Prostate gland (tissue), 2 donors: ENCODE measurements at regions not wholly inside any gene's neighbourhood (a gene's known extent, or its start where the extent isn't known, plus 50 kb on each side); places are given as distances from the start of the nearest gene placed in this dataset.

Source experiments
- DNase-seq: peaks from one replicate; pipeline ENCODE4 v3.0.0-alpha.2; 2019; ENCODE audit warnings: low spot score
- H3K27ac ChIP-seq, 2 donors: fragments of 200-600 bp; sonication (generic); 2 replicates each; pipeline ENCODE4 v1.5.1; 2017 to 2019
- H3K27me3 ChIP-seq: fragments of 200-600 bp; sonication (generic); replicated peaks from 2 replicates; pipeline ENCODE4 v1.5.1; 2019; ENCODE audit not compliant: insufficient read depth
- H3K36me3 ChIP-seq, 2 donors: fragments of 200-600 bp; sonication (generic); 1 replicate in 1 of 2; 2 replicates in 1 of 2; pipeline versions ENCODE4 v1.5.1 to v1.8.1; 2017 to 2019
- H3K4me1 ChIP-seq: fragments of 200-600 bp; sonication (generic); replicated peaks from 2 replicates; pipeline ENCODE4 v1.5.1; 2019
- H3K4me3 ChIP-seq, 2 donors: fragments of 200-600 bp; sonication (generic); 2 replicates each; pipeline ENCODE4 v1.5.1; 2017 to 2019
- H3K9me3 ChIP-seq: fragments of 200-600 bp; sonication (generic); 2 replicates; pipeline ENCODE4 v1.5.1; 2017
- POLR2A ChIP-seq: fragments of 450-650 bp; IDR thresholded peaks from one replicate; pipeline ENCODE4 v1.6.1; 2016; ENCODE audit warnings: antibody characterized with exemption, mild to moderate bottlenecking
- POLR2AphosphoS5 ChIP-seq: sonication (generic); formaldehyde crosslinking; IDR thresholded peaks from one replicate; pipeline ENCODE4 v1.6.1; 2017; ENCODE audit warnings: antibody characterized with exemption
- WGBS: methylation state at CpG from one replicate; pipeline ENCODE4 v1.1.5; 2018; 5-methylcytosine and 5-hydroxymethylcytosine counted together
- intact Hi-C: fragments of 100-400 bp; cut with DNase I; formaldehyde crosslinking; loops from one replicate; pipeline ENCODE4 v1.14.2; 2022
- TF ChIP-seq, protein P1 (sequence below), 4 experiments: fragments of 200-600 bp in 2 of 4; fragments of 450-650 bp in 2 of 4; sonication (generic) in 2 of 4; IDR thresholded peaks; 1 replicate in 3 of 4; 2 replicates in 1 of 4; pipeline ENCODE4 v1.5.1; 2016 to 2019; ENCODE audit warnings: antibody characterized with exemption in 4 of 4, mild to moderate bottlenecking in 2 of 4, moderate library complexity in 2 of 4

GRCh38 chrX:117487421-117487820 is 629.2 kb downstream of the KLHL13 start:
- Histone ChIP-seq H3K4me1 (no peaks in the 10 kb centered on the region), H3K36me3 (no peaks in the 10 kb centered on the region), H3K4me3 (no peak overlapping the region), H3K27ac (no peak overlapping the region), H3K27me3 (no peaks in the 10 kb centered on the region), H3K9me3 (no peaks in the 10 kb centered on the region)
- no peak for TF ChIP-seq POLR2A
- TF ChIP-seq, protein P1, sequence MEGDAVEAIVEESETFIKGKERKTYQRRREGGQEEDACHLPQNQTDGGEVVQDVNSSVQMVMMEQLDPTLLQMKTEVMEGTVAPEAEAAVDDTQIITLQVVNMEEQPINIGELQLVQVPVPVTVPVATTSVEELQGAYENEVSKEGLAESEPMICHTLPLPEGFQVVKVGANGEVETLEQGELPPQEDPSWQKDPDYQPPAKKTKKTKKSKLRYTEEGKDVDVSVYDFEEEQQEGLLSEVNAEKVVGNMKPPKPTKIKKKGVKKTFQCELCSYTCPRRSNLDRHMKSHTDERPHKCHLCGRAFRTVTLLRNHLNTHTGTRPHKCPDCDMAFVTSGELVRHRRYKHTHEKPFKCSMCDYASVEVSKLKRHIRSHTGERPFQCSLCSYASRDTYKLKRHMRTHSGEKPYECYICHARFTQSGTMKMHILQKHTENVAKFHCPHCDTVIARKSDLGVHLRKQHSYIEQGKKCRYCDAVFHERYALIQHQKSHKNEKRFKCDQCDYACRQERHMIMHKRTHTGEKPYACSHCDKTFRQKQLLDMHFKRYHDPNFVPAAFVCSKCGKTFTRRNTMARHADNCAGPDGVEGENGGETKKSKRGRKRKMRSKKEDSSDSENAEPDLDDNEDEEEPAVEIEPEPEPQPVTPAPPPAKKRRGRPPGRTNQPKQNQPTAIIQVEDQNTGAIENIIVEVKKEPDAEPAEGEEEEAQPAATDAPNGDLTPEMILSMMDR (IDR thresholded peaks at IDR 0.05) = no peak
- TF ChIP-seq POLR2AphosphoS5 = no peak
- 7% methylated on average over 1 of the region's 1 CpG for WGBS
- intact Hi-C loops = no loop called here
- DNase-seq = no peak

DNA sequence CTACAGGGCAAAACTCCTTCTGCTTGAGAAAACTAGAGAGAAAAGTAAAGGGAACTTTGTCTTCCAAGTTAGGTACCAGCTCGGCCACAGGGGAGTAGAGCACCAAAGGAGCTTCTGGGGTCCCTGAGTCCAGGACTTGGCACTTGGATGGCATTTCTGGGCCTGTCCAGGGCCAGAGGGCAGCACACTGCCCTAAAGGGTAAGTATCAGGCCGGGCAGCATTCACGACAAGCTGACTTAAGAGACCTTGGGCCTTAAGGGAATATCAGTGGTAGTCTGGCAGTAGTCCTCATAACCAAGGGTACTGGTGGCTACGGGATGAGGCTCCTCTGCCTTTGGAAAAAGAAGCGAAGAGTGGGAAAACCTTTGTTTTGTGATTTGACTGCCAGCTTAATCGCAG is 632.7 kb downstream of the KLHL13 start:
- WGBS = 81% methylated on average over 6 of the region's 6 CpGs

DNA sequence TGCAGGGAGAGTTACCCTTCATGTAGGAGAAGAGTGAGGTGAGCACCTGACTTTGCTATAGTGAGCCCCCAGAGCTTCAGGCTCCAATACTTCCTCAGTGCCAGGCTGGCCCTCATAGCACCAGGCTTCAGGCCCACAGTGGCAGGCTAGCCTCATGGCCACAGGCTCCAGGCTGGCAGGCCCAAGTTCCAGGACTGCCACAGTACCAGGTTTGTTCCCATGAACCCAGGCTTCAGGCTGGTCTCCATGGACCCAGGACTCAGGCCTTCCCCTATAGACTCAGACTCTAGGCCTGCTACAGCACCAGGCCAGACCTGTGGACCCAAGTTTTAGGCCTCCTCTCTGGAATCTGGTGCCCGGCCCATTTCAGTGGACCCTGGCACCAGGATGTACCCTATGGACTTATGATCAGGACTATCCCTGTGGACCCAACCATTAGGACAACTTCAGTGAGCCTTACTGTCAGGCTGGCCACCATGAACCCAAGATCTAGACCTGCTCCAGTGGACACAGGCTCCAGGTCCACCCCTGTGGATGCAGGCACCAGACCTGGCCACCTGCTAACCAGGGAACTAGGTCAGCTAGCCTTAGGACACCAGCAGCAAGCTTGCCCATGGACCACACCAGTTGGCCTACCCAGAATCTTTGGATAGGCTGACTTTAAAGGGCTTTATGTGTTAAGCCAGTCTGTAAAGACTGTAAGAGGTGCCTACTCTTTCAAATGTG is 658.2 kb downstream of the KLHL13 start:
- Histone ChIP-seq H3K9me3 (no peaks in the 10 kb centered on the region), H3K4me1 (no peaks in the 10 kb centered on the region), H3K27ac (no peak overlapping the region), H3K36me3 (no peaks in the 10 kb centered on the region), H3K4me3 (no peak overlapping the region), H3K27me3 (no peaks in the 10 kb centered on the region)
- TF ChIP-seq POLR2A (no peak), POLR2AphosphoS5 (no peak)
- TF ChIP-seq, protein P1 (IDR thresholded peaks at IDR 0.05) = no peak
- WGBS = no CpG with 5 or more reads among the region's 1 CpG
- DNase-seq = no peak
- intact Hi-C loops = no loop called here

More for the DNA sequence above, 632.7 kb downstream of the KLHL13 start:
- Histone ChIP-seq H3K4me1 (no peaks in the 10 kb centered on the region), H3K36me3 (no peaks in the 10 kb centered on the region), H3K27ac (no peak overlapping the region), H3K9me3 (no peaks in the 10 kb centered on the region), H3K4me3 (no peak overlapping the region), H3K27me3 (no peaks in the 10 kb centered on the region)
- DNase-seq = no peak
- TF ChIP-seq POLR2A (no peak), POLR2AphosphoS5 (no peak)
- TF ChIP-seq, protein P1 (IDR thresholded peaks at IDR 0.05) = no peak
- intact Hi-C loops = no loop called here

GRCh38 chrX:117455787-117456186 is 660.8 kb downstream of the KLHL13 start:
- Histone ChIP-seq H3K4me3 (no peak overlapping the region), H3K9me3 (no peaks in the 10 kb centered on the region), H3K36me3 (no peaks in the 10 kb centered on the region), H3K27me3 (no peaks in the 10 kb centered on the region), H3K27ac (no peak overlapping the region), H3K4me1 (no peaks in the 10 kb centered on the region)
- 91% methylated on average over 3 of the region's 3 CpGs for WGBS
- intact Hi-C loops = no loop called here
- no peak for TF ChIP-seq POLR2A
- no peak for TF ChIP-seq POLR2AphosphoS5
- TF ChIP-seq, protein P1 (IDR thresholded peaks at IDR 0.05) = no peak
- DNase-seq = no peak

- DNase-seq = no peak
- no peaks in the 10 kb centered on the region for H3K4me1 ChIP-seq
- H3K9me3 ChIP-seq = no peaks in the 10 kb centered on the region
- TF ChIP-seq, protein P1 (IDR thresholded peaks at IDR 0.05) = no peak
- WGBS = 75% methylated on average over 2 of the region's 2 CpGs
- no peak overlapping the region for H3K4me3 ChIP-seq
- no peak overlapping the region for H3K27ac ChIP-seq
- H3K27me3 ChIP-seq = no peaks in the 10 kb centered on the region
- H3K36me3 ChIP-seq = no peaks in the 10 kb centered on the region
- intact Hi-C loops = no loop called here
Measured at GRCh38 chrX:117429501-117429900, 687.1 kb downstream of the KLHL13 start.
